ENCODE measurements at regions not wholly inside any gene's neighbourhood (a gene's known extent, or its start where the extent isn't known, plus 50 kb on each side); places are given as distances from the start of the nearest gene placed in this dataset.

GRCh38 chrX:39416547-39417260 lies 615.4 kb downstream of the MID1IP1 start:
- Histone ChIP-seq H2AFZ (ENCODE audit: low read length) (no peak overlapping the region), H3K9ac (ENCODE audit: extremely low read depth, insufficient read length, low read length) (no peak overlapping the region), H3T11ph (ENCODE audit: low read length) (no peak overlapping the region), H3K27ac (ENCODE audit: insufficient read length, low read depth, low read length) (no peak overlapping the region), H4K8ac (replicated peaks; ENCODE audit: insufficient read length, low read depth, low read length) (no peak overlapping the region), H4K5ac (ENCODE audit: insufficient read length, low read depth, low read length) (no peak overlapping the region), H3K27me3 (ENCODE audit: insufficient read depth, low read length) (no peaks in the 10 kb centered on the region), H2BK5ac (ENCODE audit: insufficient read length, low read length) (no peak overlapping the region), H2BK20ac (ENCODE audit: low read depth, low read length, poor library complexity, severe bottlenecking) (no peak overlapping the region), H3K79me2 (ENCODE audit: insufficient read depth, low read length) (no peaks in the 10 kb centered on the region), H4K20me1 (ENCODE audit: control insufficient read depth, insufficient read depth, insufficient read length) (no peaks in the 10 kb centered on the region), H3K9me3 (ENCODE audit: control insufficient read depth, low read depth, low read length) (no peaks in the 10 kb centered on the region), H3K18ac (ENCODE audit: insufficient read length, low read depth, low read length) (no peak overlapping the region), H3K4ac (ENCODE audit: low read depth, low read length) (no peak overlapping the region), H4K91ac (ENCODE audit: insufficient read length, low read depth, low read length) (no peak overlapping the region), H3K79me1 (ENCODE audit: insufficient read depth, low read depth, low read length, poor library complexity, severe bottlenecking) (no peaks in the 10 kb centered on the region), H2AK5ac (ENCODE audit: insufficient read length, low read length) (no peak overlapping the region), H3K4me2 (ENCODE audit: insufficient read depth, insufficient read length, low read length) (no peak overlapping the region), H2BK120ac (ENCODE audit: low read depth, low read length, poor library complexity, severe bottlenecking) (no peak overlapping the region), H3K14ac (ENCODE audit: insufficient read depth, low read length) (no peak overlapping the region; the same call in 1 of the 2 replicates), H3K56ac (ENCODE audit: insufficient read length, low read depth, low read length) (no peak overlapping the region), H2BK12ac (ENCODE audit: insufficient read length, low read depth, low read length) (no peak overlapping the region), H3K23me2 (ENCODE audit: insufficient read length, low read depth, low read length, poor library complexity, severe bottlenecking) (no peaks in the 10 kb centered on the region), H3K23ac (ENCODE audit: insufficient read length, low read depth, low read length) (no peak overlapping the region), H2BK15ac (ENCODE audit: low read depth, low read length) (no peak overlapping the region), H3K4me1 (ENCODE audit: insufficient read depth, low read length) (no peaks in the 10 kb centered on the region)
- H3K4me3 Mint-ChIP-seq = no peak overlapping the region
- no CpG with 5 or more reads among the region's 14 CpGs for WGBS (ENCODE audit: extremely low coverage, insufficient read length, low lambda C conversion rate)
- peaks cover 67 to 69% of the 10 kb centered on the region in 2 experiments for H3K9me3 Mint-ChIP-seq
- H3K27me3 Mint-ChIP-seq (ENCODE audit: low read depth) = peaks cover 2% of the 10 kb centered on the region
- H3K36me3 Mint-ChIP-seq (ENCODE audit: insufficient read depth in 1 of 3, low read depth in 3 of 3) = no peaks in the 10 kb centered on the region; a peak in 3 of 7 replicates
- TF ChIP-seq CTCF (conservative IDR thresholded peaks at IDR 0.05) = no peak
- peaks cover 15 to 18% of the 10 kb centered on the region in 2 experiments for H3K4me1 Mint-ChIP-seq
- H3K27ac Mint-ChIP-seq = no peak overlapping the region
- DNase-seq = no peak

Measured in H9 (cell line).